SK-N-MC (cell line): ENCODE measurements at regions not wholly inside any gene's neighbourhood (a gene's known extent, or its start where the extent isn't known, plus 50 kb on each side); places are given as distances from the start of the nearest gene placed in this dataset.

Experiments used
- DNase-seq: peaks from one replicate; pipeline ENCODE4 v3.0.0-alpha.2; 2011; ENCODE audit warnings: low read depth, low spot score
- H3K27ac ChIP-seq: fragments of 200-600 bp; sonication (generic); 2 replicates; pipeline ENCODE4 v1.5.1; 2016; ENCODE audit warnings: mixed run types
- H3K36me3 ChIP-seq: fragments of 200-600 bp; sonication (generic); 2 replicates; pipeline ENCODE4 v1.6.1; 2017; ENCODE audit warnings: antibody characterized with exemption, low read length, mixed read lengths; ENCODE audit not compliant: insufficient read depth
- H3K4me3 ChIP-seq: fragments of 200-600 bp; sonication (generic); 2 replicates; pipeline ENCODE4 v1.5.1; 2016
- H3K9ac ChIP-seq: fragments of 200-600 bp; sonication (generic); 2 replicates; pipeline ENCODE4 v1.8.0; 2017; ENCODE audit warnings: mixed run types, mixed read lengths; ENCODE audit not compliant: insufficient read length
- H3K9me3 ChIP-seq: fragments of 200-600 bp; sonication (generic); 2 replicates; pipeline ENCODE4 v1.6.1; 2017; ENCODE audit warnings: low read depth, mild to moderate bottlenecking, antibody characterized with exemption, low read length, moderate library complexity, mixed read lengths
- EZH2 ChIP-seq: fragments of 200-600 bp; sonication (generic); IDR thresholded peaks from one replicate; pipeline ENCODE4 v1.6.1; 2017; ENCODE audit warnings: antibody characterized with exemption
- FOXP2 ChIP-seq: optimal IDR thresholded peaks from 2 replicates; pipeline ENCODE3; 2011; ENCODE audit warnings: mild to moderate bottlenecking, moderate library complexity; ENCODE audit not compliant: insufficient read depth; ENCODE audit errors: extremely low read length, control extremely low read depth
- POLR2AphosphoS5 ChIP-seq: IDR thresholded peaks from 2 replicates; pipeline ENCODE4 v1.6.1; 2012; ENCODE audit warnings: mild to moderate bottlenecking, low read depth, low read length, borderline replicate concordance

GRCh38 chr20:6866741-6867140 is 99.3 kb downstream of the BMP2 start:
- no peak overlapping the region for H3K27ac ChIP-seq
- DNase-seq = no peak
- no peak overlapping the region for H3K4me3 ChIP-seq
- no peaks in the 10 kb centered on the region for H3K9me3 ChIP-seq
- H3K36me3 ChIP-seq = no peaks in the 10 kb centered on the region
- TF ChIP-seq EZH2 (no peak), FOXP2 (no peak), POLR2AphosphoS5 (no peak)
- no peak overlapping the region for H3K9ac ChIP-seq

DNA sequence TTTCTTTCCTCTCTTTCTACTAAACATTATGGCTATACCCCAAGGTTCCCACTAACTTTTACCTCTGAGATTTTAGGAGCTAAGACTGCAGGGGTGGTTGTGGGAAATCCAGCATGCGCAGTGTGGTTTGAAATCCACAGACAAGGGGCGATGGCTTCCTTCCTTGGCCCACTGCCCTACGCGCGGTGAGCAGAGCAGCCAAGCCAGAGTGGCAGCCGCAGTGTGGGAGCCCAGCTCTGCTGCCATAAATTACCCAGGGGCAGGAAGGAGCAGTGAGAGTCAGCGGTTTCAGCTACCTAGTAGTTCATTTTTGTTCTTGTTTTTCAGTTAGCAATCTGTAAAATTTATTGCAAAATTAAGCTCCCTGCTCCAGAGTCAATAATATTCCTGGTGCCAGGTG is 101.4 kb downstream of the BMP2 start:
- Histone ChIP-seq H3K4me3 (no peak overlapping the region), H3K27ac (no peak overlapping the region), H3K36me3 (no peaks in the 10 kb centered on the region), H3K9ac (no peak overlapping the region), H3K9me3 (no peaks in the 10 kb centered on the region)
- no peak for DNase-seq
- TF ChIP-seq POLR2AphosphoS5 (no peak), EZH2 (no peak), FOXP2 (no peak)

DNA sequence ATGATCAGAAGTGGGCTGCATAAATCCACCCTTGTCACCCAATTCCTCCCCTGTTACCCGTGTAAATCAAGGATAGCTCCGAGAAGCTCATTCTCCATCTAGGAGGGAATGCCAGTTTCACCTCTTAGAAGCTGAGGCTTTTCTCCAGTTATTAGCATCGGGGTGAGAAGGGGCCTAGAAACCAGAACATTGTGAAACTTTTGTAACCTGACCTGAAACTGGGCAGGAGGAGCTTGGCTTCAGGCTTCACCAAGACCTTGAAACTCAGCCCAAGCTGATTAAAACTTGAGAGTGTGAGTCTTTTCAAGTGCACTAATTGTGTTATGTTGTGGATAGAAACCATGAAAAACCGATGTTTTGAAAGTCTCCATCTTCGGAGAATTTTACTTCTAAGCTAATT is 103.1 kb downstream of the BMP2 start:
- Histone ChIP-seq H3K9ac (no peak overlapping the region), H3K27ac (no peak overlapping the region), H3K36me3 (no peaks in the 10 kb centered on the region), H3K4me3 (no peak overlapping the region), H3K9me3 (no peaks in the 10 kb centered on the region)
- no peak for DNase-seq
- TF ChIP-seq FOXP2 = no peak

GRCh38 chr20:6877633-6878032 is 110.1 kb downstream of the BMP2 start:
- Histone ChIP-seq H3K27ac (no peak overlapping the region), H3K4me3 (no peak overlapping the region), H3K9me3 (no peaks in the 10 kb centered on the region), H3K36me3 (no peaks in the 10 kb centered on the region), H3K9ac (no peak overlapping the region)
- no peak for DNase-seq
- no peak for TF ChIP-seq FOXP2
- no peak for TF ChIP-seq EZH2
- no peak for TF ChIP-seq POLR2AphosphoS5

- TF ChIP-seq FOXP2 (no peak), POLR2AphosphoS5 (no peak), EZH2 (no peak)
- no peak for DNase-seq
- Histone ChIP-seq H3K9me3 (no peaks in the 10 kb centered on the region), H3K9ac (no peak overlapping the region), H3K27ac (no peak overlapping the region), H3K4me3 (no peak overlapping the region), H3K36me3 (no peaks in the 10 kb centered on the region)
Observed at GRCh38 chr20:6882561-6883291, 115.2 kb downstream of the BMP2 start.

DNA sequence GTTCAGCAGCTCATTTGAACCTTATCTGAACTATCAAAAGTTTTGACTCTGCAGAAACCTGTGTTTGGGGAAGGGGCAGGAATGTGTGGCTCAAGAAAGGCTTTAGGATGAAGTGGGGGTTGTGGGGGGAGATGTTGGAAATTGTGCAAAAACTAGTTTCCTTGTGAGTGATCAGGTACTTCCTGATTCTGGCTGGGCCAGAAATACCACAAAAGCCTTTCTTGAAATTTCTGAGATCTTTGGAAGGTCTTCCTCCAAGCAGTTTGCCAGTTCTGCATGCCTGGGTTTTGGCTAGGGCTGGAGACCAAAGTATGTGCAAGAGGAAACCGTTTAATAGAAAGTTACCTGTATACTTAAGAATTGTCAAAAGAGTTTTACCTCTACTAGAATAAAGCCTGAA is 116.6 kb downstream of the BMP2 start:
- DNase-seq = no peak
- H3K27ac ChIP-seq = no peak overlapping the region
- no peaks in the 10 kb centered on the region for H3K9me3 ChIP-seq
- H3K9ac ChIP-seq = no peak overlapping the region
- no peak overlapping the region for H3K4me3 ChIP-seq
- no peaks in the 10 kb centered on the region for H3K36me3 ChIP-seq
- TF ChIP-seq FOXP2 (no peak), EZH2 (no peak), POLR2AphosphoS5 (no peak)

GRCh38 chr20:6886065-6886729 is 118.7 kb downstream of the BMP2 start:
- TF ChIP-seq EZH2 = no peak
- TF ChIP-seq POLR2AphosphoS5 = no peak
- no peak for TF ChIP-seq FOXP2
- DNase-seq = no peak
- no peaks in the 10 kb centered on the region for H3K36me3 ChIP-seq
- H3K9me3 ChIP-seq = no peaks in the 10 kb centered on the region
- H3K27ac ChIP-seq = no peak overlapping the region
- no peak overlapping the region for H3K9ac ChIP-seq
- H3K4me3 ChIP-seq = no peak overlapping the region

- Histone ChIP-seq H3K27ac (no peak overlapping the region), H3K9ac (no peak overlapping the region), H3K9me3 (no peaks in the 10 kb centered on the region), H3K36me3 (no peaks in the 10 kb centered on the region), H3K4me3 (no peak overlapping the region)
- no peak for DNase-seq
- TF ChIP-seq POLR2AphosphoS5 (no peak), FOXP2 (no peak), EZH2 (no peak)
Observed at GRCh38 chr20:6887966-6888365, 120.5 kb downstream of the BMP2 start.
